ENCODE measurements at regions not wholly inside any gene's neighbourhood (a gene's known extent, or its start where the extent isn't known, plus 50 kb on each side); places are given as distances from the start of the nearest gene placed in this dataset.

- TF ChIP-seq POLR2AphosphoS5 (IDR thresholded peaks at IDR 0.05) (no peak), CTCF (IDR thresholded peaks at IDR 0.05) (no peak)
These were observed 230.3 kb upstream of the ECI2 start for GRCh38 chr6:4365686-4366085.
